ENCODE measurements at regions not wholly inside any gene's neighbourhood (a gene's known extent, or its start where the extent isn't known, plus 50 kb on each side); places are given as distances from the start of the nearest gene placed in this dataset.

DNA sequence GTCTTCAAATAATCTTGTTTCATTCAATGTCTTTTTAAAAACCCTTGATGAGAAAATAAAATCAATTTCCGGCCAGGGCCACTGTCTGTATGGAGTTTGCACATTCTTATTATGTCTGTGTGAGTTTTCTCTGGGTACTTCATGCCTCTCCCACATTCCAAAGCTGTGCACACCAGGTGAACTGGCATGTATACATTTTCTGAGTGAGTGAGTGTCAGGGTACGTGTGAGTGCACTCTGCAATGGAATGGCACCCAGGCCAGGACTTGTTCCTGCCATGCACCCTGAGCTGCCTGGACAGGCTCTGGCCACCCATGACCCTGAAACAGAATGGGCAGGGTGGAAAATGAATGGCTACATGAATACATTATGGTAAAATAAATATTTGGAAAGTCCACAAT, 61.3 kb downstream of the UBE2NL start (continued):
- TF ChIP-seq MED1 (CRISPR knock-in tag; IDR thresholded peaks at IDR 0.05; ENCODE audit: borderline replicate concordance) (no peak), SRF (CRISPR knock-in tag; IDR thresholded peaks at IDR 0.05) (no peak), BACH1 (tag; IDR thresholded peaks at IDR 0.05) (no peak), L3MBTL2 (IDR thresholded peaks at IDR 0.05) (no peak), POLR3G (IDR thresholded peaks at IDR 0.05; ENCODE audit: extremely low read depth, insufficient read length, insufficient replicate concordance) (no peak)

DNA sequence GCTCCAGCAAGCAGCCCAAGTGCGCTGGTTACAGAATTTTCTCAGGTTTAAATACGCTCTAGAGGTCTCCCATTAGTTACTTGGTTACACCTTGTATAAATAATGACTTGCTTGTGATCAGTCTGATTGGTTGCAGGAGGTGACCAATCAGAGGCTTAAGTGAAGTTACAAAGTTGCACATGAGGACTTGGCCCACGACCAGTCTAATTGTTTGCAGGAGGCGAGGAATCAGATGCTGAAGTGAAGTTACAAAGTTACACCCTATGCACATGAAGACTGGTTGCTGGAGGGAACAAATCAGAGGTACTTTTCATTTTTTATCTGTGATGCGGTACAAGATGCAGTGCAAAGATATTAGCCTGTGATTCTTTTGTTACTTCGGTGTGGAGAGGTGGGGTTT, 80.7 kb downstream of the UBE2NL start:
- ATAC-seq: no peak
- H2AFZ ChIP-seq (ENCODE audit: low read depth, low read length): no peak overlapping the region
- no peak overlapping the region for H3K4me2 ChIP-seq (ENCODE audit: insufficient read depth, low read length)
- no peaks in the 10 kb centered on the region for H3K36me3 ChIP-seq (ENCODE audit: control insufficient read depth, insufficient read depth, low read length)
- H3K9ac ChIP-seq (ENCODE audit: insufficient read depth in 1 of 2, low read depth in 2 of 2, low read length in 2 of 2): no peak overlapping the region
- in situ Hi-C loops (cut with MboI) (no loop called here), intact Hi-C loops (cut with micrococcal nuclease) (no loop called here)
- no peaks in the 10 kb centered on the region for H3K27me3 ChIP-seq (ENCODE audit: control insufficient read depth in 2 of 2, insufficient read depth in 2 of 2, low read length in 2 of 2)
- no peak overlapping the region for H3K4me3 ChIP-seq
- no peaks in the 10 kb centered on the region for H3K4me1 ChIP-seq (replicated peaks in 1 of 2; ENCODE audit: control insufficient read depth in 2 of 2, insufficient read depth in 2 of 2, low read length in 2 of 2)
- no peaks in the 10 kb centered on the region for H3K9me3 ChIP-seq (replicated peaks; ENCODE audit: control insufficient read depth, insufficient read depth, low read depth, low read length)
- no peak for DNase-seq (ENCODE audit: extremely low read depth in 1 of 4, low spot score in 3 of 4)
- no TSS peak for BruUV-seq (replicated peaks)
- no peaks in the 10 kb centered on the region for H3K79me2 ChIP-seq (ENCODE audit: control insufficient read depth, insufficient read depth, low read length)
- 0% methylated on average over 6 of the region's 6 CpGs for WGBS (ENCODE audit: insufficient coverage, low coverage, missing lambda C conversion rate)
- no peak overlapping the region for H3K27ac ChIP-seq (ENCODE audit: extremely low read depth, low read depth, low read length)
- ChIA-PET POLR2A (no interaction called here), CTCF (ENCODE audit: low intra/inter-chr PET ratio) (no interaction called here)
- H3K9me1 ChIP-seq (ENCODE audit: control insufficient read depth, insufficient read depth, low read length): no peaks in the 10 kb centered on the region
- no peak for FAIRE-seq
- H4K20me1 ChIP-seq (replicated peaks; ENCODE audit: control insufficient read depth, insufficient read depth, low read length): no peaks in the 10 kb centered on the region
- TF ChIP-seq ARID1B (IDR thresholded peaks at IDR 0.05) (no peak), RAD21 (CRISPR knock-in tag; conservative IDR thresholded peaks at IDR 0.05 in 1 of 2, IDR thresholded peaks at IDR 0.05 in 1 of 2) (no peak), ZNF644 (tag; IDR thresholded peaks at IDR 0.05; ENCODE audit: low read depth) (no peak), ZNF764 (CRISPR knock-in tag; IDR thresholded peaks at IDR 0.05; ENCODE audit: low read depth) (no peak), ZFP36 (IDR thresholded peaks at IDR 0.05; ENCODE audit: low read depth, low read length, partially characterized antibody) (no peak), TBL1XR1 (IDR thresholded peaks at IDR 0.05; ENCODE audit: low read length in 2 of 2) (no peak), BRD9 (IDR thresholded peaks at IDR 0.05; ENCODE audit: low read depth, partially characterized antibody) (no peak), ZFP1 (CRISPR knock-in tag; IDR thresholded peaks at IDR 0.05) (no peak)
- TF ChIP-seq, protein P1, sequence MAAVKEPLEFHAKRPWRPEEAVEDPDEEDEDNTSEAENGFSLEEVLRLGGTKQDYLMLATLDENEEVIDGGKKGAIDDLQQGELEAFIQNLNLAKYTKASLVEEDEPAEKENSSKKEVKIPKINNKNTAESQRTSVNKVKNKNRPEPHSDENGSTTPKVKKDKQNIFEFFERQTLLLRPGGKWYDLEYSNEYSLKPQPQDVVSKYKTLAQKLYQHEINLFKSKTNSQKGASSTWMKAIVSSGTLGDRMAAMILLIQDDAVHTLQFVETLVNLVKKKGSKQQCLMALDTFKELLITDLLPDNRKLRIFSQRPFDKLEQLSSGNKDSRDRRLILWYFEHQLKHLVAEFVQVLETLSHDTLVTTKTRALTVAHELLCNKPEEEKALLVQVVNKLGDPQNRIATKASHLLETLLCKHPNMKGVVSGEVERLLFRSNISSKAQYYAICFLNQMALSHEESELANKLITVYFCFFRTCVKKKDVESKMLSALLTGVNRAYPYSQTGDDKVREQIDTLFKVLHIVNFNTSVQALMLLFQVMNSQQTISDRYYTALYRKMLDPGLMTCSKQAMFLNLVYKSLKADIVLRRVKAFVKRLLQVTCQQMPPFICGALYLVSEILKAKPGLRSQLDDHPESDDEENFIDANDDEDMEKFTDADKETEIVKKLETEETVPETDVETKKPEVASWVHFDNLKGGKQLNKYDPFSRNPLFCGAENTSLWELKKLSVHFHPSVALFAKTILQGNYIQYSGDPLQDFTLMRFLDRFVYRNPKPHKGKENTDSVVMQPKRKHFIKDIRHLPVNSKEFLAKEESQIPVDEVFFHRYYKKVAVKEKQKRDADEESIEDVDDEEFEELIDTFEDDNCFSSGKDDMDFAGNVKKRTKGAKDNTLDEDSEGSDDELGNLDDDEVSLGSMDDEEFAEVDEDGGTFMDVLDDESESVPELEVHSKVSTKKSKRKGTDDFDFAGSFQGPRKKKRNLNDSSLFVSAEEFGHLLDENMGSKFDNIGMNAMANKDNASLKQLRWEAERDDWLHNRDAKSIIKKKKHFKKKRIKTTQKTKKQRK (IDR thresholded peaks at IDR 0.05; ENCODE audit: borderline replicate concordance, low read depth, low read length): no peak
- TF ChIP-seq, protein P2, sequence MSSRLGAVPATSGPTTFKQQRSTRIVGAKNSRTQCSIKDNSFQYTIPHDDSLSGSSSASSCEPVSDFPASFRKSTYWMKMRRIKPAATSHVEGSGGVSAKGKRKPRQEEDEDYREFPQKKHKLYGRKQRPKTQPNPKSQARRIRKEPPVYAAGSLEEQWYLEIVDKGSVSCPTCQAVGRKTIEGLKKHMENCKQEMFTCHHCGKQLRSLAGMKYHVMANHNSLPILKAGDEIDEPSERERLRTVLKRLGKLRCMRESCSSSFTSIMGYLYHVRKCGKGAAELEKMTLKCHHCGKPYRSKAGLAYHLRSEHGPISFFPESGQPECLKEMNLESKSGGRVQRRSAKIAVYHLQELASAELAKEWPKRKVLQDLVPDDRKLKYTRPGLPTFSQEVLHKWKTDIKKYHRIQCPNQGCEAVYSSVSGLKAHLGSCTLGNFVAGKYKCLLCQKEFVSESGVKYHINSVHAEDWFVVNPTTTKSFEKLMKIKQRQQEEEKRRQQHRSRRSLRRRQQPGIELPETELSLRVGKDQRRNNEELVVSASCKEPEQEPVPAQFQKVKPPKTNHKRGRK (tag; IDR thresholded peaks at IDR 0.05): no peak
- TF ChIP-seq, protein P3, sequence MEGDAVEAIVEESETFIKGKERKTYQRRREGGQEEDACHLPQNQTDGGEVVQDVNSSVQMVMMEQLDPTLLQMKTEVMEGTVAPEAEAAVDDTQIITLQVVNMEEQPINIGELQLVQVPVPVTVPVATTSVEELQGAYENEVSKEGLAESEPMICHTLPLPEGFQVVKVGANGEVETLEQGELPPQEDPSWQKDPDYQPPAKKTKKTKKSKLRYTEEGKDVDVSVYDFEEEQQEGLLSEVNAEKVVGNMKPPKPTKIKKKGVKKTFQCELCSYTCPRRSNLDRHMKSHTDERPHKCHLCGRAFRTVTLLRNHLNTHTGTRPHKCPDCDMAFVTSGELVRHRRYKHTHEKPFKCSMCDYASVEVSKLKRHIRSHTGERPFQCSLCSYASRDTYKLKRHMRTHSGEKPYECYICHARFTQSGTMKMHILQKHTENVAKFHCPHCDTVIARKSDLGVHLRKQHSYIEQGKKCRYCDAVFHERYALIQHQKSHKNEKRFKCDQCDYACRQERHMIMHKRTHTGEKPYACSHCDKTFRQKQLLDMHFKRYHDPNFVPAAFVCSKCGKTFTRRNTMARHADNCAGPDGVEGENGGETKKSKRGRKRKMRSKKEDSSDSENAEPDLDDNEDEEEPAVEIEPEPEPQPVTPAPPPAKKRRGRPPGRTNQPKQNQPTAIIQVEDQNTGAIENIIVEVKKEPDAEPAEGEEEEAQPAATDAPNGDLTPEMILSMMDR (IDR thresholded peaks at IDR 0.05 in 2 of 3, conservative IDR thresholded peaks at IDR 0.05 in 1 of 3; ENCODE audit: insufficient read depth in 2 of 3, low read depth in 1 of 3, low read length in 3 of 3): no peak
